GM12874 (cell line): ENCODE measurements at regions not wholly inside any gene's neighbourhood (a gene's known extent, or its start where the extent isn't known, plus 50 kb on each side); places are given as distances from the start of the nearest gene placed in this dataset.

Experiments used
- TF ChIP-seq, protein P1 (sequence below): IDR thresholded peaks from 2 replicates; pipeline ENCODE4 v1.5.1; 2011; ENCODE audit warnings: low read depth, mild to moderate bottlenecking, control low read depth, low read length, moderate library complexity; ENCODE audit not compliant: insufficient read depth

DNA sequence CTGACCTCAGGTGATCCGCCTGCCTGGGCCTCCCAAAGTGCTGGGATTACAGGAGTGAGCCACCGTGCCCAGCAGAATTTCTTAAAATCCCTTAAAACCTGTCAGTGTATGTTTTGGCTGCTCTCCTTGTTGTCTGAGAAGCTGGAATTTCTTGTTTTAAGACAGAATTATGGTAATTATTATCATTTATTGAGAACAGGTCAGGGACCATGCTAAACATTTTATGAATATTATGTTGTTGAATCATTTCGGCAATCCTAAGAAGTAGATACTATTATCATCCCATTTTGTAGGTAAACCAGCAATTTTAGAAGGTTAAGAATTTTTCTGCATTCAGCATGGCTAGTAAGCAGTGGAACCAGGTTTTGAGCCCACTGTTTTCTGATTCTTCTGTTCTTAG lies 86.1 kb upstream of the AKIRIN2 start:
- TF ChIP-seq, protein P1, sequence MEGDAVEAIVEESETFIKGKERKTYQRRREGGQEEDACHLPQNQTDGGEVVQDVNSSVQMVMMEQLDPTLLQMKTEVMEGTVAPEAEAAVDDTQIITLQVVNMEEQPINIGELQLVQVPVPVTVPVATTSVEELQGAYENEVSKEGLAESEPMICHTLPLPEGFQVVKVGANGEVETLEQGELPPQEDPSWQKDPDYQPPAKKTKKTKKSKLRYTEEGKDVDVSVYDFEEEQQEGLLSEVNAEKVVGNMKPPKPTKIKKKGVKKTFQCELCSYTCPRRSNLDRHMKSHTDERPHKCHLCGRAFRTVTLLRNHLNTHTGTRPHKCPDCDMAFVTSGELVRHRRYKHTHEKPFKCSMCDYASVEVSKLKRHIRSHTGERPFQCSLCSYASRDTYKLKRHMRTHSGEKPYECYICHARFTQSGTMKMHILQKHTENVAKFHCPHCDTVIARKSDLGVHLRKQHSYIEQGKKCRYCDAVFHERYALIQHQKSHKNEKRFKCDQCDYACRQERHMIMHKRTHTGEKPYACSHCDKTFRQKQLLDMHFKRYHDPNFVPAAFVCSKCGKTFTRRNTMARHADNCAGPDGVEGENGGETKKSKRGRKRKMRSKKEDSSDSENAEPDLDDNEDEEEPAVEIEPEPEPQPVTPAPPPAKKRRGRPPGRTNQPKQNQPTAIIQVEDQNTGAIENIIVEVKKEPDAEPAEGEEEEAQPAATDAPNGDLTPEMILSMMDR: no peak

DNA sequence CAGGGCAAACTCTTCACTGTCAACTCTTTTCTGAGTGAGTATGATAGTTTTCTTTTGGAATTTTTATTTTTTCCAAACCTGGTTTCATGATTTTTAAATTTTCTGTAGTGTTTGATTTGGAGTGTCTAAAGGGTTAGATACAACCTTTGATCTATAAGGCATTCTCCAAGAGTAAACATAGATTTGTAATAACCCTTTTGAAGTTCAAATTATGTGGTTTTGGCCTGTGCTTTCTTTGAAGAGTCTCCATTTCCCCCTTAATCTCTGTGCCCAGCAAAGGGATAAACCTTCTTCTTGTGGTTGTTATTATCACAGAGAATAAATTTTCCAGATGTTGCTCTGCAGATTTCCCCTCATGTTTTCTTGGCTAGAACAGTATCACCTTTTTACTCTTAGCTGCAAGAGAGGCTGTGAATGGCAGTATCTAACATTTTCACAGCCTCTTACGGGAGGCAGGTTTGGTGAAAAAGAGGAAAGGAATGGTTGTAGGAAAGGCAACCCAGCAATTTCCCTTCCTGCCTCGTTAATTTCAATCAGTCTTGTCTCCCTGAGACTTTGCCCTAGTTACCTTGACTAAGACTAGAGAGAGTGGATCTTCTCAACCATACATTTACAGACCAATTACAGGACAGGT lies 83.3 kb upstream of the AKIRIN2 start:
- TF ChIP-seq, protein P1: no peak

DNA sequence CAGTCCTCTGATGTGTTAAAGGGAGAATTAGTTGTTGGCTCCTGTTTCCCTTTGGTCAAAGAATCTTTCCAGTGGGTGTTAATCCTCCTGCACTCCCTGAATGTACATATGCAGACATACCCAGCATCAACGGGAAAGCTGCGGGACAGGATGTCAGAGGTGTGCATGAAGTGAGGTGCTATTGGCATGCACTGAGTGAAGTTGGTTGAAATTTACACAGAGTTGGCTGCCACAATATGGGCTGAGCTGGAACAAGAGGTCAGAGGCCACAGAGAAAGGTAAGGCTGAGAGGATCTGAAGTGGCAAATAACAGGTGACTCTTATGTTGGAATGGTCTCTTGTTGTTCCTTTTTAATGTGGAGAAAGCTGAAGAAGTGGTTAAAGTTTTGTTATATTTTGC lies 82.7 kb upstream of the AKIRIN2 start:
- TF ChIP-seq, protein P1: no peak

DNA sequence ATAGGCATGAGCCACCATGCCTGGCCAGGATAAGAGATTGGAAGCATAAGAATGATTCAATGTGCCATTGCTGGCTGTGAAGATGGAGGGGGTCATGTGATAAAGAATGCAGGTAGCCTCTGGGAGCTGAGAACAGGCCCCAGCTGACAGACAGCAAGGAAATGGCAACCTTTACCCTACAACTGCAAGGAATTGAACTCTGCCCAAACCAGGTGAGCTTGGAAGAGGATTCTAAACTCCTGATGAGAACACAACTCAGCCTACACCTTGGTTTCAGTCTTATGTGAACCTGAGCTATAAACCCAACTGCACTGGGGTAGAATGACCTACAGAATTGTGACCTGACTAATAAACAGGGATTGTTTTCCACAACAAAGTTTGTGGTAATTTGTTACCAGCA lies 82.0 kb upstream of the AKIRIN2 start:
- TF ChIP-seq, protein P1: no peak

DNA sequence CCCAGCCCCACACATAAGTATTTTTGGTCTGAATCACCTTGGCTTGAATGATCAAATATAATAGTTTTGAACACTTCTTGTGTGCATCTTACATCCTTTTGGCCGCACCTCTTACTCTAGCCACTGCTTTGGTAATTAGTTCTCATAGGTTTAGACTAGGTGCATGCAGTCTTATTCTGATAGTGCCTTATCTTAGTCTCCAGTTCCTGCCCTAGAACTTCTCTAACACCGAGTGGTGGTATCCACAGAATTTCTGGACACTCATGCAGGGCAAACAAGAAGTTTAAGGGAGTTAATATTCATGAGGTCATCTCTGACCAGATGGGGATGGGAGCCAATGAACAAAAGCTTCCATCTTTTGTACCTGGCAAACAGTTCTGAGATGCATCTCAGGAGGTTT lies 77.5 kb upstream of the AKIRIN2 start:
- TF ChIP-seq, protein P1: no peak

DNA sequence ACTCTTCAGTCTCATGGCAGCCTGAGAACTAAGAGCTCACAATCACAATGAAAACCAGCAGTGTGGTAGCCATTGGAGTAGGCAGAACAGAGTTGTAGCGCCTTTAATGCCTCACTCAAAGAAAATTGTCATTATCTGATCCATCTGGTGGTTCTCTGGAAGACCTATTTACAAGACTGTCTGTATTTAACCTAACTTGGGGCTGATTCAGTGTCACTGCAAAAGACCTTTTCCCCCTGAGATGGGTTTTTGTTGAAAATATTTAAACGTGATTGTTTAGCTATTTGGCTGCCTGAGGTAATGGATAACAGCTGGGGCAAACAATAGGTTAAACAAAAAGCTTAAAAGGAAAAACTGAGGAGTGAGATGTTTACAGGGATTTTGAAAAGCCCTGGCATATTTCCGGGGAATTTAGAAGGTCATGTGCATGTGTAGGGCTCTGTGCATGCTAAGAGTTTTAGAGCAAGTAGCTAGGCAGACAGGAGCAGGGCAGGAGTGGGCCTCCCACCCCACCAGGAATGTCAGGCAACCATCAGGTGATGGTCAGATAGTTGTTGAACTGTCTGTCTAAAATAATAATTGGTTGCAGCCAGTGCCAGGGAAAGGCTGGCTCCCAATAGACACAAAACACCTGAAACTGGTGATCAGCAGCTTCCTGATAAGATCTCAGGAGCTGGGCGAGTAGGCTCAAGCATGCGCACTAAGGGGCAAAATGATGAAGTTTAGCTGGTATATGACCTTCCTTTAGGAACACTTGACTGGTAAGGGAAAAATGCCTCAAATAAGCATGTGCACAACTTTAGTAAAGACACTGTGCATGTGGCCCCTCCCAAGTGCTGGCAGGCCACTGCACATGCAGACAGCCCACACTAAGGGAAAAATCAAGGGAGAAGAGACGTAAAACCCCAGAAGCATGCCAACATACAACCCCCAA lies 70.8 kb upstream of the AKIRIN2 start:
- TF ChIP-seq, protein P1: no peak

DNA sequence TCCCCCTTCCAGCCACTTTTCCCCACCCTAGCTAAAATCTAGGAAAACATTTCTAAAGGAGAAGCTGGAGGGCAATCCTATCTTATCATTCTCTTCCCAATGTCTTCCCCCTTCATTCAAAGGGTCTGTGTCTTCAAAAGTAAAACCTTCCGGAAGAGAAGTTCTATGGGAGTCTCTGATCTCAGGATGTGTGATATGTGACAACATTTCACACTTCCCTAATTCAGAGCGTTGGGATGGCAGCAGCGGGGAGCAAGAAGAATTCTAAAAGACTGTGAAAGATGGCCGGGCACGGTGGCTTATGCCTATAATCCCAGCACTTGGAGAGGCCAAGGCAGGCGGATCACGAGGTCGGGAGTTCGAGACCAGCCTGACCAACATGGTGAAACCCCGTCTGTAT lies 65.4 kb upstream of the AKIRIN2 start:
- TF ChIP-seq, protein P1: no peak
